ENCODE measurements at regions not wholly inside any gene's neighbourhood (a gene's known extent, or its start where the extent isn't known, plus 50 kb on each side); places are given as distances from the start of the nearest gene placed in this dataset.

GRCh38 chr2:16127958-16128357 is 187.6 kb downstream of the MYCN start:
- no peak for TF ChIP-seq CTCF (IDR thresholded peaks at IDR 0.05; ENCODE audit: borderline replicate concordance, insufficient read depth, low read depth, low read length)
- H3K4me3 ChIP-seq (ENCODE audit: low read depth, low read length): no peak overlapping the region

- H3K4me3 ChIP-seq (ENCODE audit: low read depth, low read length): no peak overlapping the region
- no peak for TF ChIP-seq CTCF (IDR thresholded peaks at IDR 0.05; ENCODE audit: borderline replicate concordance, insufficient read depth, low read depth, low read length)
These were observed 187.1 kb downstream of the MYCN start for GRCh38 chr2:16127276-16127940.

- H3K4me3 ChIP-seq (ENCODE audit: low read depth, low read length): no peak overlapping the region
- TF ChIP-seq CTCF (IDR thresholded peaks at IDR 0.05; ENCODE audit: borderline replicate concordance, insufficient read depth, low read depth, low read length): no peak
These were observed 186.3 kb downstream of the MYCN start for GRCh38 chr2:16126517-16127275.

- no peak overlapping the region for H3K4me3 ChIP-seq (ENCODE audit: low read depth, low read length)
- no peak for TF ChIP-seq CTCF (IDR thresholded peaks at IDR 0.05; ENCODE audit: borderline replicate concordance, insufficient read depth, low read depth, low read length)
These were observed 185.5 kb downstream of the MYCN start for GRCh38 chr2:16125614-16126516.

GRCh38 chr2:16124881-16125613 is 184.7 kb downstream of the MYCN start:
- no peak for TF ChIP-seq CTCF (IDR thresholded peaks at IDR 0.05; ENCODE audit: borderline replicate concordance, insufficient read depth, low read depth, low read length)

GRCh38 chr2:16123856-16124780 is 183.8 kb downstream of the MYCN start:
- TF ChIP-seq CTCF (IDR thresholded peaks at IDR 0.05; ENCODE audit: borderline replicate concordance, insufficient read depth, low read depth, low read length): no peak
- H3K4me3 ChIP-seq (ENCODE audit: low read depth, low read length): no peak overlapping the region

More at GRCh38 chr2:16124881-16125613, 184.7 kb downstream of the MYCN start:
- H3K4me3 ChIP-seq (ENCODE audit: low read depth, low read length): no peak overlapping the region
